ENCODE measurements at regions not wholly inside any gene's neighbourhood (a gene's known extent, or its start where the extent isn't known, plus 50 kb on each side); places are given as distances from the start of the nearest gene placed in this dataset.

DNA sequence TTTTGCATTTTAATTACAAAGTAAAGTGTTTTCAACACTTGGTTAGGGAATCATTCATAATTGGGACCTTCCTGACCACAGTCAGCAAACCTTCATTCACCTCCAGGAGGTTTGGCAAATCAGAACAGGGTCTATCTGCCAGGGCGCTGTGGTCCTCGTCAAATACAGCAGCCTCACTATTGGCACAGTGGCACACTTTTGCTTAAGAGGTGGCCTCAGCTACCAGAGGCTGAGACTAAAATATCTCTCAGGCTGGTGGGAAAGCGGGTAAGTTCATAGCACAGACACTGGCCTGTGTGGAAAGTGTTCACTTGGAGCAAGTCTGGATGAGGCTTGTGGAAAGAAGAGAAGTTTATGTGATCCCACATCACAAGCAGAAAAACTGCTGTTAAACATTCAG is 268.6 kb upstream of the DAPK1 start:
- WGBS, 5 donors: 72 to 90% (median 85%) methylated on average over 3 of the region's 3 CpGs

DNA sequence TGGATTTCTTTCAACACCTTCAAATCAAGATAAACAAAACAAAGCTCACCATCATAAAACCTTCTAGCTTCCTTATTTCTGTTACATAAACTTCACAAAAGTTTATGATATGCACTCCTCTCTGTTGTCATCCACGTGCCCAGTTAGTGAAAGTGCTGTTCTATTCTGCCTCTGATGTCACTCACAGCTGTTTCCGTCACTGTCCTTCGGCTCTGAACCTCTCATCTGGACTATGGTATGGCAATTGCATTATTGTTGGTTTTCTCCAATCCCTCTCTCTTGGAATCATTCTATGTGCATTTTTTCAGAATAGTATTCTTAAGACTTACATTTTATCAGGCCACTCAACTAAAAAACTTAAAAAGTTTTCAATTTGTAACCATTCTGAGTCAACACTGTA is 264.2 kb upstream of the DAPK1 start:
- TF ChIP-seq, protein P1, sequence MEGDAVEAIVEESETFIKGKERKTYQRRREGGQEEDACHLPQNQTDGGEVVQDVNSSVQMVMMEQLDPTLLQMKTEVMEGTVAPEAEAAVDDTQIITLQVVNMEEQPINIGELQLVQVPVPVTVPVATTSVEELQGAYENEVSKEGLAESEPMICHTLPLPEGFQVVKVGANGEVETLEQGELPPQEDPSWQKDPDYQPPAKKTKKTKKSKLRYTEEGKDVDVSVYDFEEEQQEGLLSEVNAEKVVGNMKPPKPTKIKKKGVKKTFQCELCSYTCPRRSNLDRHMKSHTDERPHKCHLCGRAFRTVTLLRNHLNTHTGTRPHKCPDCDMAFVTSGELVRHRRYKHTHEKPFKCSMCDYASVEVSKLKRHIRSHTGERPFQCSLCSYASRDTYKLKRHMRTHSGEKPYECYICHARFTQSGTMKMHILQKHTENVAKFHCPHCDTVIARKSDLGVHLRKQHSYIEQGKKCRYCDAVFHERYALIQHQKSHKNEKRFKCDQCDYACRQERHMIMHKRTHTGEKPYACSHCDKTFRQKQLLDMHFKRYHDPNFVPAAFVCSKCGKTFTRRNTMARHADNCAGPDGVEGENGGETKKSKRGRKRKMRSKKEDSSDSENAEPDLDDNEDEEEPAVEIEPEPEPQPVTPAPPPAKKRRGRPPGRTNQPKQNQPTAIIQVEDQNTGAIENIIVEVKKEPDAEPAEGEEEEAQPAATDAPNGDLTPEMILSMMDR (IDR thresholded peaks at IDR 0.05): no peak
- TF ChIP-seq POLR2A (IDR thresholded peaks at IDR 0.05) (no peak), POLR2AphosphoS5 (IDR thresholded peaks at IDR 0.05) (no peak), EP300 (IDR thresholded peaks at IDR 0.05) (no peak)

More for the DNA sequence above, 268.6 kb upstream of the DAPK1 start:
- no peak for DNase-seq
- no peaks in the 10 kb centered on the region for H3K36me3 ChIP-seq
- intact Hi-C loops (cut with DNase I; ENCODE audit: low total_unique reads): no loop called here
- H3K4me3 ChIP-seq: no peak overlapping the region
- no peaks in the 10 kb centered on the region for H3K9me3 ChIP-seq
- H3K27ac ChIP-seq: no peak overlapping the region
- peaks cover 0 to 5% (median 0%) of the 10 kb centered on the region in 3 donors for H3K27me3 ChIP-seq
- TF ChIP-seq EP300 (IDR thresholded peaks at IDR 0.05) (no peak), POLR2AphosphoS5 (IDR thresholded peaks at IDR 0.05) (no peak), POLR2A (IDR thresholded peaks at IDR 0.05) (no peak)
- TF ChIP-seq, protein P1 (IDR thresholded peaks at IDR 0.05): no peak
- no peaks in the 10 kb centered on the region for H3K4me1 ChIP-seq

DNA sequence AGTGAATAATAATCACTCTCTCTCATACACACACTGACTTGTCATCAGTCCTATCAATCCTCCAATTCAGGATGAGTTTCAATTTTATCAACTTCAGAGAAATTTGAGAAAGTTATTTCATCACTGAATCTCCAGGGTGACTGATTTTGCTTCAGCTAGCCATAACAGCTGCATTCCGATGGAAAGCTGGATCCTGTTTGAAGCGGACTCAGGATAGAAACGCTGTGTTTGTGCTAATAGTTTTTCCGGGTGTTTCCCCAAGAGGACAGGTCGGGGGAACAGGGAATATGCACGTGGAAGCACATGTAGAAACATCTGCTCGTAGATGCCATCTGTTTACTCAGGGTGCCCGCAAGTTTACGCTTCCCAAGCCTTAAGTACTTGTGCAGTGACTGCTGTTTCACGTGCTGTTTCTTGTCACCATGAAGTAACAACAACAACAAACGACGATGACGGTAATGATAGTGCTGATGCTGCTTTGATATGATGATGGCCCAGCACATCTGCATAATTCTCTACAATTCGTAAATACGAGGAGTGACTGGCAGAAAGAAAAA is 263.7 kb upstream of the DAPK1 start:
- H3K27me3 ChIP-seq: peaks cover 0 to 4% (median 0%) of the 10 kb centered on the region in 3 donors
- TF ChIP-seq, protein P1 (IDR thresholded peaks at IDR 0.05): no peak
- TF ChIP-seq POLR2AphosphoS5 (IDR thresholded peaks at IDR 0.05): no peak
- no peak for TF ChIP-seq EP300 (IDR thresholded peaks at IDR 0.05)
- TF ChIP-seq POLR2A (IDR thresholded peaks at IDR 0.05): no peak
- 69 to 81% (median 76%) methylated on average over 15 of the region's 15 CpGs for WGBS, 5 donors

More for the DNA sequence above, 264.2 kb upstream of the DAPK1 start:
- Histone ChIP-seq H3K4me1 (no peaks in the 10 kb centered on the region), H3K27me3 (peaks cover 0 to 4% (median 0%) of the 10 kb centered on the region in 3 donors), H3K27ac (no peak overlapping the region), H3K4me3 (no peak overlapping the region), H3K9me3 (no peaks in the 10 kb centered on the region), H3K36me3 (no peaks in the 10 kb centered on the region)
- WGBS, 5 donors: 73 to 86% (median 80%) methylated on average over 3 of the region's 3 CpGs
- intact Hi-C loops (cut with DNase I; ENCODE audit: low total_unique reads): no loop called here
- no peak for DNase-seq

DNA sequence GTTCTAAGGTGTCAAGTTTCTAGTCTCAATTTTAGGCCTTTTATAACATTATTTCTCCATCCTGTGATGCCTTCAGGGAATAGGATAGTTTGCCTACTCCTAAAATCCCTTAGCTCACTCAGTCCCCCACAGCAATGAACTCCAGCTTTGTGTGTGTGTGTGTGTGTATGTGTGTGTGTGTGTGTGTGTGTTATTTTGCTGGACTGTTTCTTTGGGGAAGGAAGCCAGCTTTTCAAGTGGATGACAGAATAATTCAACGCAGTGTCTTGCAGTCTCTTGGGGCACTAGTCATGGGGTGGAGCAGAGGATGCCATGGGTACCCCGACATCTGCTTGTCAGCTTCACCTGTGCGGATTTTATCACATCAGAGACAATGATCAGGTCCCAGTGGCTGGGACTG is 262.8 kb upstream of the DAPK1 start:
- Histone ChIP-seq H3K9me3 (no peaks in the 10 kb centered on the region), H3K36me3 (no peaks in the 10 kb centered on the region), H3K27ac (no peak overlapping the region), H3K27me3 (peaks cover 0 to 4% (median 0%) of the 10 kb centered on the region in 3 donors), H3K4me1 (no peaks in the 10 kb centered on the region), H3K4me3 (no peak overlapping the region)
- 83 to 94% (median 86%) methylated on average over 3 of the region's 3 CpGs for WGBS, 5 donors
- no peak for DNase-seq
- intact Hi-C loops (cut with DNase I; ENCODE audit: low total_unique reads): no loop called here
- TF ChIP-seq POLR2AphosphoS5 (IDR thresholded peaks at IDR 0.05) (no peak), POLR2A (IDR thresholded peaks at IDR 0.05) (no peak), EP300 (IDR thresholded peaks at IDR 0.05) (no peak)
- TF ChIP-seq, protein P1 (IDR thresholded peaks at IDR 0.05): no peak

More for the DNA sequence above, 263.7 kb upstream of the DAPK1 start:
- no peaks in the 10 kb centered on the region for H3K4me1 ChIP-seq
- no peaks in the 10 kb centered on the region for H3K9me3 ChIP-seq
- H3K27ac ChIP-seq: no peak overlapping the region
- no peaks in the 10 kb centered on the region for H3K36me3 ChIP-seq
- intact Hi-C loops (cut with DNase I; ENCODE audit: low total_unique reads): no loop called here
- no peak overlapping the region for H3K4me3 ChIP-seq
- DNase-seq: peak in 1 of 2 donors; percentile 43

Data from stomach (tissue), 8 donors.